Esophagus muscularis mucosa (tissue), 4 donors: ENCODE measurements at regions not wholly inside any gene's neighbourhood (a gene's known extent, or its start where the extent isn't known, plus 50 kb on each side); places are given as distances from the start of the nearest gene placed in this dataset.

Experiments
- DNase-seq: peaks from one replicate; pipeline ENCODE4 v3.0.0-alpha.2; 2017; ENCODE audit errors: extremely low spot score
- H3K27ac ChIP-seq, 4 donors: fragments of 200-600 bp; sonication (generic); replicated peaks in 1 of 4; 1 replicate in 3 of 4; 2 replicates in 1 of 4; pipeline ENCODE4 v1.5.1; 2016 to 2019; ENCODE audit warnings: mild to moderate bottlenecking in 1 of 4
- H3K27me3 ChIP-seq, 4 donors: fragments of 200-600 bp; sonication (generic); one replicate each; pipeline versions ENCODE4 v1.5.1 to v1.6.0; 2016 to 2019
- H3K36me3 ChIP-seq, 4 donors: fragments of 200-600 bp; sonication (generic); one replicate each; pipeline ENCODE4 v1.5.1; 2016 to 2019
- H3K4me1 ChIP-seq, 4 donors: fragments of 200-600 bp; sonication (generic); one replicate each; pipeline ENCODE4 v1.5.1; 2016 to 2019
- H3K4me3 ChIP-seq, 4 donors: fragments of 200-600 bp; sonication (generic); 1 replicate in 2 of 4; 2 replicates in 2 of 4; pipeline ENCODE4 v1.5.1; 2016 to 2019; ENCODE audit warnings: mild to moderate bottlenecking in 4 of 4, moderate library complexity in 1 of 4
- H3K9me3 ChIP-seq, 4 donors: fragments of 200-600 bp; sonication (generic); 1 replicate in 3 of 4; 2 replicates in 1 of 4; pipeline ENCODE4 v1.5.1; 2016 to 2019
- EP300 ChIP-seq: sonication (generic); formaldehyde crosslinking; IDR thresholded peaks from one replicate; pipeline ENCODE4 v1.6.1; 2017; ENCODE audit warnings: antibody characterized with exemption
- POLR2A ChIP-seq: fragments of 450-650 bp; IDR thresholded peaks from one replicate; pipeline ENCODE4 v1.6.1; 2017; ENCODE audit warnings: antibody characterized with exemption, moderate library complexity, mild to moderate bottlenecking, low read depth
- POLR2AphosphoS5 ChIP-seq, 2 donors: sonication (generic); formaldehyde crosslinking; IDR thresholded peaks; one replicate each; pipeline ENCODE4 v1.6.1; 2017; ENCODE audit warnings: antibody characterized with exemption in 2 of 2
- WGBS: methylation state at CpG from one replicate; pipeline ENCODE4 v1.1.5; 2018; 5-methylcytosine and 5-hydroxymethylcytosine counted together
- intact Hi-C: fragments of 100-400 bp; cut with DNase I; formaldehyde crosslinking; loops from one replicate; pipeline ENCODE4 v1.15.1; 2023
- TF ChIP-seq, protein P1 (sequence below), 3 experiments: fragments of 200-600 bp in 2 of 3; fragments of 450-650 bp in 1 of 3; sonication (generic) in 2 of 3; IDR thresholded peaks; one replicate each; pipeline ENCODE4 v1.5.1; 2017 to 2019; ENCODE audit warnings: antibody characterized with exemption in 3 of 3, mild to moderate bottlenecking in 2 of 3, moderate library complexity in 1 of 3

- no peaks in the 10 kb centered on the region for H3K4me1 ChIP-seq
- intact Hi-C loops, result no loop called here
- H3K27ac ChIP-seq, result no peak overlapping the region
- no peaks in the 10 kb centered on the region for H3K27me3 ChIP-seq
- no peak overlapping the region for H3K4me3 ChIP-seq
- no peak for DNase-seq
- WGBS, result 42% methylated on average over 3 of the region's 3 CpGs
- no peaks in the 10 kb centered on the region for H3K36me3 ChIP-seq
- peaks cover 0 to 7% (median 3%) of the 10 kb centered on the region in 4 donors for H3K9me3 ChIP-seq
- TF ChIP-seq EP300 (no peak), POLR2AphosphoS5 (IDR thresholded peaks at IDR 0.05) (no peak), POLR2A (no peak)
- TF ChIP-seq, protein P1, sequence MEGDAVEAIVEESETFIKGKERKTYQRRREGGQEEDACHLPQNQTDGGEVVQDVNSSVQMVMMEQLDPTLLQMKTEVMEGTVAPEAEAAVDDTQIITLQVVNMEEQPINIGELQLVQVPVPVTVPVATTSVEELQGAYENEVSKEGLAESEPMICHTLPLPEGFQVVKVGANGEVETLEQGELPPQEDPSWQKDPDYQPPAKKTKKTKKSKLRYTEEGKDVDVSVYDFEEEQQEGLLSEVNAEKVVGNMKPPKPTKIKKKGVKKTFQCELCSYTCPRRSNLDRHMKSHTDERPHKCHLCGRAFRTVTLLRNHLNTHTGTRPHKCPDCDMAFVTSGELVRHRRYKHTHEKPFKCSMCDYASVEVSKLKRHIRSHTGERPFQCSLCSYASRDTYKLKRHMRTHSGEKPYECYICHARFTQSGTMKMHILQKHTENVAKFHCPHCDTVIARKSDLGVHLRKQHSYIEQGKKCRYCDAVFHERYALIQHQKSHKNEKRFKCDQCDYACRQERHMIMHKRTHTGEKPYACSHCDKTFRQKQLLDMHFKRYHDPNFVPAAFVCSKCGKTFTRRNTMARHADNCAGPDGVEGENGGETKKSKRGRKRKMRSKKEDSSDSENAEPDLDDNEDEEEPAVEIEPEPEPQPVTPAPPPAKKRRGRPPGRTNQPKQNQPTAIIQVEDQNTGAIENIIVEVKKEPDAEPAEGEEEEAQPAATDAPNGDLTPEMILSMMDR (IDR thresholded peaks at IDR 0.05), result no peak
These were observed 221.3 kb downstream of the INSC start for GRCh38 chr11:15336021-15336420.

- H3K9me3 ChIP-seq, result peaks cover 0 to 7% (median 3%) of the 10 kb centered on the region in 4 donors
- 96% methylated on average over 1 of the region's 1 CpG for WGBS
- intact Hi-C loops, result no loop called here
- TF ChIP-seq EP300 (no peak), POLR2AphosphoS5 (IDR thresholded peaks at IDR 0.05) (no peak), POLR2A (no peak)
- TF ChIP-seq, protein P1 (IDR thresholded peaks at IDR 0.05), result no peak
- H3K4me1 ChIP-seq, result no peaks in the 10 kb centered on the region
- no peak overlapping the region for H3K4me3 ChIP-seq
- H3K27ac ChIP-seq, result no peak overlapping the region
- DNase-seq, result no peak
- no peaks in the 10 kb centered on the region for H3K27me3 ChIP-seq
- H3K36me3 ChIP-seq, result no peaks in the 10 kb centered on the region
These were observed 224.6 kb downstream of the INSC start for GRCh38 chr11:15339302-15339701.

- Histone ChIP-seq H3K9me3 (peaks cover 0 to 7% (median 3%) of the 10 kb centered on the region in 4 donors), H3K36me3 (no peaks in the 10 kb centered on the region), H3K4me3 (no peak overlapping the region), H3K27ac (no peak overlapping the region), H3K4me1 (no peaks in the 10 kb centered on the region), H3K27me3 (no peaks in the 10 kb centered on the region)
- 31% methylated on average over 1 of the region's 1 CpG for WGBS
- TF ChIP-seq POLR2A (no peak), EP300 (no peak), POLR2AphosphoS5 (IDR thresholded peaks at IDR 0.05) (no peak)
- TF ChIP-seq, protein P1 (IDR thresholded peaks at IDR 0.05), result no peak
- intact Hi-C loops, result no loop called here
- DNase-seq, result no peak
These were observed 226.9 kb downstream of the INSC start for GRCh38 chr11:15341587-15341986.

- Histone ChIP-seq H3K27ac (no peak overlapping the region), H3K4me3 (no peak overlapping the region), H3K27me3 (no peaks in the 10 kb centered on the region), H3K9me3 (peaks cover 0 to 7% (median 3%) of the 10 kb centered on the region in 4 donors), H3K36me3 (no peaks in the 10 kb centered on the region), H3K4me1 (no peaks in the 10 kb centered on the region)
- intact Hi-C loops, result no loop called here
- DNase-seq, result peak; percentile 82
- TF ChIP-seq EP300 (no peak), POLR2AphosphoS5 (IDR thresholded peaks at IDR 0.05) (no peak), POLR2A (no peak)
- TF ChIP-seq, protein P1 (IDR thresholded peaks at IDR 0.05), result no peak
- WGBS, result 57% methylated on average over 2 of the region's 2 CpGs
These were observed 227.4 kb downstream of the INSC start for GRCh38 chr11:15342163-15342562.

DNA sequence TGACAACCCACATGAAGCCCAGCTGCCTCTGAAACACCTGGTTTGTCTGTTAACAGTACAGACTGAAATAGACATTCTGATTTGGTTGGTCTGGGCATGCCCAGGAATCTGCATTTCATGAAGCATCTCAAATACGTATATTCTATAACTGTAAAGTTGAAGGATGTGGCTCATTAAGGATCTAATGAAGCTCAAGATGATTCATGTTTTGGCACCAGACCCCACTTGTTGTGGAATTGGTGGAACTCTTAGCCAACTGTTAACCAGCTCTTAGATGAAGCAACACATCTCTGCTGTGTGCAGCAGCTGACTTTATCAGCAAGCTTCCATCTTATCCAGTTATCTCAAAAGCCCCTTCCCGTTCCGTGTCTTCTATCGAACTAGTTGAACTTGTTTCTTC lies 232.2 kb downstream of the INSC start:
- Histone ChIP-seq H3K36me3 (no peaks in the 10 kb centered on the region), H3K27ac (no peak overlapping the region), H3K27me3 (no peaks in the 10 kb centered on the region), H3K4me3 (no peak overlapping the region), H3K9me3 (no peaks in the 10 kb centered on the region), H3K4me1 (no peaks in the 10 kb centered on the region)
- 86% methylated on average over 4 of the region's 4 CpGs for WGBS
- intact Hi-C loops, result no loop called here
- DNase-seq, result no peak
- TF ChIP-seq EP300, result no peak
- TF ChIP-seq, protein P1 (IDR thresholded peaks at IDR 0.05), result no peak
- no peak for TF ChIP-seq POLR2A
- TF ChIP-seq POLR2AphosphoS5 (IDR thresholded peaks at IDR 0.05), result no peak
